CD14-positive monocyte (primary cell): ENCODE measurements at regions not wholly inside any gene's neighbourhood (a gene's known extent, or its start where the extent isn't known, plus 50 kb on each side); places are given as distances from the start of the nearest gene placed in this dataset.

Experiments used
- DNase-seq, 3 donors: peaks; one replicate each; pipeline ENCODE4 v3.0.0-alpha.2; 2011 to 2022
- H2AFZ ChIP-seq: 2 replicates; pipeline ENCODE4 v1.6.0; 2012; ENCODE audit warnings: mild to moderate bottlenecking, low read depth, low read length, inconsistent platforms; ENCODE audit not compliant: insufficient read depth, poor library complexity, severe bottlenecking
- H3K27ac ChIP-seq, 2 donors: 1 replicate in 1 of 2; 2 replicates in 1 of 2; pipeline ENCODE4 v1.5.1; 2012 to 2013; ENCODE audit warnings: low read length in 2 of 2, control low read depth in 1 of 2, inconsistent platforms in 1 of 2, low read depth in 1 of 2, mild to moderate bottlenecking in 1 of 2
- H3K27me3 ChIP-seq, 2 donors: one replicate each; pipeline versions ENCODE4 v1.6.0 to v1.6.1; 2011 to 2013; ENCODE audit warnings: low read length in 2 of 2; ENCODE audit not compliant: control insufficient read depth in 2 of 2, insufficient read depth in 2 of 2
- H3K36me3 ChIP-seq, 2 donors: replicated peaks in 1 of 2; 1 replicate in 1 of 2; 2 replicates in 1 of 2; pipeline versions ENCODE4 v1.5.1 to v1.6.1; 2012 to 2013; ENCODE audit warnings: low read length in 2 of 2, control low read depth in 1 of 2, inconsistent platforms in 1 of 2, mild to moderate bottlenecking in 1 of 2; ENCODE audit not compliant: insufficient read depth in 2 of 2, control insufficient read depth in 1 of 2
- H3K4me1 ChIP-seq, 2 donors: 1 replicate in 1 of 2; 2 replicates in 1 of 2; pipeline versions ENCODE4 v1.5.1 to v1.6.1; 2012 to 2013; ENCODE audit warnings: low read length in 2 of 2, control low read depth in 1 of 2, inconsistent platforms in 1 of 2, mild to moderate bottlenecking in 1 of 2, moderate library complexity in 1 of 2; ENCODE audit not compliant: insufficient read depth in 2 of 2, control insufficient read depth in 1 of 2
- H3K4me2 ChIP-seq: replicated peaks from 2 replicates; pipeline ENCODE3; 2012; ENCODE audit warnings: low read length, moderate library complexity, mild to moderate bottlenecking; ENCODE audit not compliant: poor library complexity, severe bottlenecking; ENCODE audit errors: extremely low read depth
- H3K4me3 ChIP-seq, 3 experiments: fragments of 200-600 bp in 1 of 3; sonication (generic) in 1 of 3; replicated peaks in 1 of 3; 1 replicate in 2 of 3; 2 replicates in 1 of 3; pipeline ENCODE4 v1.5.1; 2011 to 2013; ENCODE audit warnings: low read length in 3 of 3, mild to moderate bottlenecking in 3 of 3, control low read depth in 2 of 3, low read depth in 2 of 3, inconsistent platforms in 1 of 3, moderate library complexity in 1 of 3
- H3K79me2 ChIP-seq: 2 replicates; pipeline ENCODE4 v1.6.0; 2012; ENCODE audit warnings: mild to moderate bottlenecking, control low read depth, inconsistent platforms, low read length, moderate library complexity; ENCODE audit not compliant: insufficient read depth
- H3K9ac ChIP-seq: 2 replicates; pipeline ENCODE4 v1.6.0; 2017; ENCODE audit warnings: low read length, mild to moderate bottlenecking; ENCODE audit not compliant: insufficient read depth, poor library complexity, severe bottlenecking
- H3K9me3 ChIP-seq, 2 donors: replicated peaks in 1 of 2; 1 replicate in 1 of 2; 2 replicates in 1 of 2; pipeline versions ENCODE4 v1.5.1 to v1.6.1; 2012 to 2013; ENCODE audit warnings: low read length in 2 of 2, control low read depth in 1 of 2; ENCODE audit not compliant: control insufficient read depth in 1 of 2, insufficient read depth in 1 of 2
- H4K20me1 ChIP-seq: 2 replicates; pipeline ENCODE4 v1.6.0; 2012; ENCODE audit warnings: mild to moderate bottlenecking, low read length, control low read depth, moderate library complexity; ENCODE audit not compliant: insufficient read depth
- H3K27ac Mint-ChIP-seq, 7 donors: one replicate each; pipeline ENCODE4 v1.8.0; 2020; ENCODE audit warnings: mild to moderate bottlenecking in 7 of 7, mixed read lengths in 7 of 7, moderate library complexity in 6 of 7, inconsistent platforms in 2 of 7
- H3K27me3 Mint-ChIP-seq, 3 donors: one replicate each; pipeline ENCODE4 v1.8.0; 2021 to 2022; ENCODE audit warnings: low read depth in 3 of 3, mild to moderate bottlenecking in 3 of 3, mixed read lengths in 3 of 3, moderate library complexity in 3 of 3, inconsistent platforms in 1 of 3
- H3K36me3 Mint-ChIP-seq, 2 donors: one replicate each; pipeline ENCODE4 v1.8.0; 2020; ENCODE audit warnings: mixed read lengths in 2 of 2, inconsistent platforms in 1 of 2, mild to moderate bottlenecking in 1 of 2
- H3K4me1 Mint-ChIP-seq: one replicate; pipeline ENCODE4 v1.8.0; 2020; ENCODE audit warnings: mild to moderate bottlenecking, mixed read lengths
- H3K4me3 Mint-ChIP-seq, 2 donors: one replicate each; pipeline ENCODE4 v1.8.0; 2020; ENCODE audit warnings: mild to moderate bottlenecking in 2 of 2, mixed read lengths in 2 of 2, moderate library complexity in 1 of 2
- H3K9me3 Mint-ChIP-seq, 7 donors: one replicate each; pipeline ENCODE4 v1.8.0; 2020 to 2022; ENCODE audit warnings: mixed read lengths in 7 of 7, mild to moderate bottlenecking in 6 of 7, moderate library complexity in 6 of 7, inconsistent platforms in 2 of 7
- WGBS: methylation state at CpG from one replicate; pipeline ENCODE4 v1.1.5; 2013; ENCODE audit warnings: missing lambda C conversion rate; ENCODE audit not compliant: insufficient coverage; 5-methylcytosine and 5-hydroxymethylcytosine counted together
- intact Hi-C, 2 donors: fragments of 100-400 bp; cut with micrococcal nuclease; formaldehyde crosslinking; loops; one replicate each; pipeline versions ENCODE4 v1.15.0 to v1.15.1; 2023
- TF ChIP-seq, protein P1 (sequence below): fragments of 200-600 bp; IDR thresholded peaks from one replicate; pipeline ENCODE4 v1.8.0; 2022; ENCODE audit warnings: antibody characterized with exemption, mild to moderate bottlenecking

DNA sequence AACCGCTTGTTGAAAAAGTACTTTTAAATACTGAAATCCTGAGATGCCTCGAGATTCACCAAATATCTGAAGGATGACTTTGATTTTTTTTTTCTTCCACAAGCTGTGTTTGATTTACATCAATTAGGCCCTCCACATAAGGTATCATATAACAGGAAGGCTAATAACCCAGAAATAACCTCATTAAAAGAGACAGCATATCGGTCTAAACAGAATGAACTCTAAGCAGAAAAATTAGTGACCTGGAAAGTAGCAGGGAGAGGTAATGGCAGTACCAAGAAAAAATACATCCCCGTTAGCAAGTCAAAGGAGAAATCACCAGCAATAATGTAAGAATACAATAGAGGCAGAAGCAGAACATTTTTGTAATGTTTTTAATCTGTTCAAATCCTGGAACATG lies 452.4 kb upstream of the TSHZ3 start:
- no peak overlapping the region for H3K4me3 Mint-ChIP-seq
- H3K9me3 Mint-ChIP-seq, result peaks cover 0 to 6% (median 2%) of the 10 kb centered on the region in 7 donors
- peaks cover 0 to 2% of the 10 kb centered on the region in 2 donors for H3K27me3 ChIP-seq
- no peaks in the 10 kb centered on the region for H3K36me3 ChIP-seq
- H3K4me3 ChIP-seq, result no peak overlapping the region
- no peaks in the 10 kb centered on the region for H3K4me1 ChIP-seq
- H2AFZ ChIP-seq, result no peak overlapping the region
- peaks cover 2% of the 10 kb centered on the region in 3 donors for H3K27me3 Mint-ChIP-seq
- no CpG with 5 or more reads among the region's 4 CpGs for WGBS
- H3K4me1 Mint-ChIP-seq, result no peaks in the 10 kb centered on the region
- H3K36me3 Mint-ChIP-seq, result no peaks in the 10 kb centered on the region
- TF ChIP-seq, protein P1, sequence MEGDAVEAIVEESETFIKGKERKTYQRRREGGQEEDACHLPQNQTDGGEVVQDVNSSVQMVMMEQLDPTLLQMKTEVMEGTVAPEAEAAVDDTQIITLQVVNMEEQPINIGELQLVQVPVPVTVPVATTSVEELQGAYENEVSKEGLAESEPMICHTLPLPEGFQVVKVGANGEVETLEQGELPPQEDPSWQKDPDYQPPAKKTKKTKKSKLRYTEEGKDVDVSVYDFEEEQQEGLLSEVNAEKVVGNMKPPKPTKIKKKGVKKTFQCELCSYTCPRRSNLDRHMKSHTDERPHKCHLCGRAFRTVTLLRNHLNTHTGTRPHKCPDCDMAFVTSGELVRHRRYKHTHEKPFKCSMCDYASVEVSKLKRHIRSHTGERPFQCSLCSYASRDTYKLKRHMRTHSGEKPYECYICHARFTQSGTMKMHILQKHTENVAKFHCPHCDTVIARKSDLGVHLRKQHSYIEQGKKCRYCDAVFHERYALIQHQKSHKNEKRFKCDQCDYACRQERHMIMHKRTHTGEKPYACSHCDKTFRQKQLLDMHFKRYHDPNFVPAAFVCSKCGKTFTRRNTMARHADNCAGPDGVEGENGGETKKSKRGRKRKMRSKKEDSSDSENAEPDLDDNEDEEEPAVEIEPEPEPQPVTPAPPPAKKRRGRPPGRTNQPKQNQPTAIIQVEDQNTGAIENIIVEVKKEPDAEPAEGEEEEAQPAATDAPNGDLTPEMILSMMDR, result no peak
- peaks cover 0 to 4% of the 10 kb centered on the region in 2 donors for H3K9me3 ChIP-seq
- no peaks in the 10 kb centered on the region for H4K20me1 ChIP-seq
- no peak overlapping the region for H3K9ac ChIP-seq
- no peak overlapping the region for H3K27ac ChIP-seq
- intact Hi-C loops, result no loop called here
- no peak overlapping the region for H3K27ac Mint-ChIP-seq
- DNase-seq, result no peak
- no peak overlapping the region for H3K4me2 ChIP-seq
- H3K79me2 ChIP-seq, result no peaks in the 10 kb centered on the region

DNA sequence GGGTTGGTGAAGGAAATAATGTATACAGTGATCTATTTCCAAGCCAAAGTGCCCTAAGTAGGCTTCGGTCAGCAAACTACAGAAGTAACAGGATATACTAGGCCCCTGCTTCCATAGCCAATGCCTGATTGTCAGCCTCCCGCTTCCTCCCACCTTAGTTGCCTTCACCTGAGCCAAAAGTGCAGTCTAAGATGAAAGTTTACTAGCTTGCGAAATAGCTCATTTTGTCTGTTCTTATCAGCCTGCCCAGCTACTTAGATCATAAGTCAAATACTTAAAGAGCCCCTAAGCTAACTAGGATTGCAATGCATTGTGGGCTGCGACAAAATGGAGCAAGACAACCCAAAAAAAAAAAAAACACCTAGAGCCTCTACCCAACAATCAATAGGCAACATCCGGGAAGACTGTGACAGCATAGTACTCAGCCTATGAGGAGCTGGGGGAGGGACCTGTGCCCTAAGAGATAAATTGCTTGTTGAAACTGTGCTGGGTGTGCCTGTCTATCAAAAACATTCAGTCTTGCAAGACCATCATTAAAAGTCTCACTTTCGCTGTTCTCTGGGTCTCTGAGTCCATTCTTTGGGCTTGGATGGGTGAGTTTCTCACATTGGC lies 454.7 kb upstream of the TSHZ3 start:
- H4K20me1 ChIP-seq, result no peaks in the 10 kb centered on the region

More for the DNA sequence above, 454.7 kb upstream of the TSHZ3 start:
- no peaks in the 10 kb centered on the region for H3K79me2 ChIP-seq
- H3K4me1 ChIP-seq, result no peaks in the 10 kb centered on the region
- Mint-ChIP-seq H3K27ac (no peak overlapping the region), H3K36me3 (no peaks in the 10 kb centered on the region), H3K9me3 (peaks cover 0 to 9% (median 2%) of the 10 kb centered on the region in 7 donors), H3K4me1 (no peaks in the 10 kb centered on the region), H3K4me3 (no peak overlapping the region), H3K27me3 (peaks cover 0 to 2% (median 0%) of the 10 kb centered on the region in 3 donors)
- 96% methylated on average over 3 of the region's 6 CpGs for WGBS
- no peak overlapping the region for H3K4me2 ChIP-seq
- no peak overlapping the region for H2AFZ ChIP-seq
- H3K4me3 ChIP-seq, result no peak overlapping the region
- TF ChIP-seq, protein P1, result no peak
- no peaks in the 10 kb centered on the region for H3K27me3 ChIP-seq
- intact Hi-C loops, result no loop called here
- H3K9ac ChIP-seq, result no peak overlapping the region
- H3K27ac ChIP-seq, result no peak overlapping the region
- H3K9me3 ChIP-seq, result peaks cover 0 to 4% of the 10 kb centered on the region in 2 donors
- no peaks in the 10 kb centered on the region for H3K36me3 ChIP-seq
- DNase-seq, result no peak
